Fibroblast of pulmonary artery (primary cell): ENCODE measurements at regions not wholly inside any gene's neighbourhood (a gene's known extent, or its start where the extent isn't known, plus 50 kb on each side); places are given as distances from the start of the nearest gene placed in this dataset.

ENCODE experiments used
- DNase-seq: peaks from one replicate; pipeline ENCODE4 v3.0.0-alpha.2; 2010; ENCODE audit warnings: low read depth
- H3K4me3 ChIP-seq: replicated peaks from 2 replicates; pipeline ENCODE4 v1.5.1; 2011; ENCODE audit warnings: low read depth, mild to moderate bottlenecking, control low read depth, low read length, moderate library complexity
- CTCF ChIP-seq: IDR thresholded peaks from 2 replicates; pipeline ENCODE4 v1.5.1; 2011; ENCODE audit warnings: mild to moderate bottlenecking, control low read depth, low read length, inconsistent platforms; ENCODE audit errors: missing control alignments

GRCh38 chr20:62578294-62578897 is 63.9 kb upstream of the SLCO4A1 start:
- TF ChIP-seq CTCF: no peak
- H3K4me3 ChIP-seq: no peak overlapping the region
- no peak for DNase-seq

GRCh38 chr20:62580052-62580451 is 62.3 kb upstream of the SLCO4A1 start:
- no peak overlapping the region for H3K4me3 ChIP-seq
- DNase-seq: no peak
- TF ChIP-seq CTCF: no peak

- no peak for DNase-seq
- no peak for TF ChIP-seq CTCF
- no peak overlapping the region for H3K4me3 ChIP-seq
These were observed 61.6 kb upstream of the SLCO4A1 start for GRCh38 chr20:62580733-62581132.

- TF ChIP-seq CTCF: no peak
- no peak for DNase-seq
- no peak overlapping the region for H3K4me3 ChIP-seq
These were observed 61.0 kb upstream of the SLCO4A1 start for GRCh38 chr20:62581308-62581707.

- no peak for TF ChIP-seq CTCF
- DNase-seq: no peak
These were observed 60.5 kb upstream of the SLCO4A1 start for GRCh38 chr20:62581806-62582205.

GRCh38 chr20:62583424-62583920 is 58.8 kb upstream of the SLCO4A1 start:
- H3K4me3 ChIP-seq: no peak overlapping the region
- no peak for DNase-seq
- no peak for TF ChIP-seq CTCF

More at GRCh38 chr20:62581806-62582205, 60.5 kb upstream of the SLCO4A1 start:
- H3K4me3 ChIP-seq: no peak overlapping the region
